ENCODE measurements at regions not wholly inside any gene's neighbourhood (a gene's known extent, or its start where the extent isn't known, plus 50 kb on each side); places are given as distances from the start of the nearest gene placed in this dataset.

DNA sequence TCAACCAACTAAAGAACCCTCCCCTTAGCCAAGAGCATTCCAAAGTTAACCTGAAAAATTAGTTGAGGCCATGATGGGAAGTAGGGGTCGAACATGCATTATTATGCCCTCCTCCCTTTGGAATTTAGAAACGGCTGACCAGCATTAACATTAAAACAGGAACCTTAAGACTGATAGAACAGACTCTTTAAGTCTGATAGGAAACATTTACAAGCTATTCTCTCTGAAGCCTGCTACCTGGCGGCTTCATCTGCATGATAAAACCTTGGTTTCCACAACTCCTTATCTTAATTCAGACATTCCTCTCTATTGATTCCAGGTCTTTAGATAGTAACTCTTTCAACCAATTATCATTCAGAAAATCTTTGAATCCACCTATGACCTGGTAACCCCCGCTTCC is 331.0 kb downstream of the CGGBP1 start:
- TF ChIP-seq, protein P1, sequence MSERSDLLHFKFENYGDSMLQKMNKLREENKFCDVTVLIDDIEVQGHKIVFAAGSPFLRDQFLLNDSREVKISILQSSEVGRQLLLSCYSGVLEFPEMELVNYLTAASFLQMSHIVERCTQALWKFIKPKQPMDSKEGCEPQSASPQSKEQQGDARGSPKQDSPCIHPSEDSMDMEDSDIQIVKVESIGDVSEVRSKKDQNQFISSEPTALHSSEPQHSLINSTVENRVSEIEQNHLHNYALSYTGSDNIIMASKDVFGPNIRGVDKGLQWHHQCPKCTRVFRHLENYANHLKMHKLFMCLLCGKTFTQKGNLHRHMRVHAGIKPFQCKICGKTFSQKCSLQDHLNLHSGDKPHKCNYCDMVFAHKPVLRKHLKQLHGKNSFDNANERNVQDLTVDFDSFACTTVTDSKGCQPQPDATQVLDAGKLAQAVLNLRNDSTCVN (CRISPR knock-in tag; IDR thresholded peaks at IDR 0.05): no peak
- TF ChIP-seq HMG20B (CRISPR knock-in tag; IDR thresholded peaks at IDR 0.05): no peak
- no peak for TF ChIP-seq ZNF695 (CRISPR knock-in tag; IDR thresholded peaks at IDR 0.05)
- TF ChIP-seq NFATC3 (IDR thresholded peaks at IDR 0.05): no peak
- no peak for TF ChIP-seq ZNF146 (CRISPR knock-in tag; IDR thresholded peaks at IDR 0.05; ENCODE audit: unreplicated experiment)
- no peak for TF ChIP-seq SP2 (IDR thresholded peaks at IDR 0.05; ENCODE audit: extremely low read depth, low read depth, low read length, poor library complexity, severe bottlenecking)
- TF ChIP-seq RBM17 (IDR thresholded peaks at IDR 0.05; ENCODE audit: borderline replicate concordance, low read depth, low read length): no peak
- TF ChIP-seq, protein P2, sequence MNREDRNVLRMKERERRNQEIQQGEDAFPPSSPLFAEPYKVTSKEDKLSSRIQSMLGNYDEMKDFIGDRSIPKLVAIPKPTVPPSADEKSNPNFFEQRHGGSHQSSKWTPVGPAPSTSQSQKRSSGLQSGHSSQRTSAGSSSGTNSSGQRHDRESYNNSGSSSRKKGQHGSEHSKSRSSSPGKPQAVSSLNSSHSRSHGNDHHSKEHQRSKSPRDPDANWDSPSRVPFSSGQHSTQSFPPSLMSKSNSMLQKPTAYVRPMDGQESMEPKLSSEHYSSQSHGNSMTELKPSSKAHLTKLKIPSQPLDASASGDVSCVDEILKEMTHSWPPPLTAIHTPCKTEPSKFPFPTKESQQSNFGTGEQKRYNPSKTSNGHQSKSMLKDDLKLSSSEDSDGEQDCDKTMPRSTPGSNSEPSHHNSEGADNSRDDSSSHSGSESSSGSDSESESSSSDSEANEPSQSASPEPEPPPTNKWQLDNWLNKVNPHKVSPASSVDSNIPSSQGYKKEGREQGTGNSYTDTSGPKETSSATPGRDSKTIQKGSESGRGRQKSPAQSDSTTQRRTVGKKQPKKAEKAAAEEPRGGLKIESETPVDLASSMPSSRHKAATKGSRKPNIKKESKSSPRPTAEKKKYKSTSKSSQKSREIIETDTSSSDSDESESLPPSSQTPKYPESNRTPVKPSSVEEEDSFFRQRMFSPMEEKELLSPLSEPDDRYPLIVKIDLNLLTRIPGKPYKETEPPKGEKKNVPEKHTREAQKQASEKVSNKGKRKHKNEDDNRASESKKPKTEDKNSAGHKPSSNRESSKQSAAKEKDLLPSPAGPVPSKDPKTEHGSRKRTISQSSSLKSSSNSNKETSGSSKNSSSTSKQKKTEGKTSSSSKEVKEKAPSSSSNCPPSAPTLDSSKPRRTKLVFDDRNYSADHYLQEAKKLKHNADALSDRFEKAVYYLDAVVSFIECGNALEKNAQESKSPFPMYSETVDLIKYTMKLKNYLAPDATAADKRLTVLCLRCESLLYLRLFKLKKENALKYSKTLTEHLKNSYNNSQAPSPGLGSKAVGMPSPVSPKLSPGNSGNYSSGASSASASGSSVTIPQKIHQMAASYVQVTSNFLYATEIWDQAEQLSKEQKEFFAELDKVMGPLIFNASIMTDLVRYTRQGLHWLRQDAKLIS (CRISPR knock-in tag; IDR thresholded peaks at IDR 0.05): no peak
- TF ChIP-seq ZBED1 (IDR thresholded peaks at IDR 0.05): no peak
- TF ChIP-seq MCM2 (IDR thresholded peaks at IDR 0.05; ENCODE audit: low read depth): no peak
- no peak for TF ChIP-seq ZBTB17 (CRISPR knock-in tag; IDR thresholded peaks at IDR 0.05)
- no peak for TF ChIP-seq ZKSCAN1 (IDR thresholded peaks at IDR 0.05; ENCODE audit: low read depth, low read length)
- TF ChIP-seq SAFB (IDR thresholded peaks at IDR 0.05; ENCODE audit: borderline replicate concordance, low read depth, low read length): no peak
- no peak for TF ChIP-seq TOE1 (IDR thresholded peaks at IDR 0.05; ENCODE audit: borderline replicate concordance)
- no peak for TF ChIP-seq TOE1 (CRISPR knock-in tag; IDR thresholded peaks at IDR 0.05; ENCODE audit: borderline replicate concordance, low read depth)
- no peak for TF ChIP-seq JUNB (CRISPR knock-in tag; conservative IDR thresholded peaks at IDR 0.05)
- no peak for TF ChIP-seq CTBP1 (IDR thresholded peaks at IDR 0.05; ENCODE audit: borderline replicate concordance)
- no peak for TF ChIP-seq FOXP1 (CRISPR knock-in tag; IDR thresholded peaks at IDR 0.05)
- TF ChIP-seq, protein P3, sequence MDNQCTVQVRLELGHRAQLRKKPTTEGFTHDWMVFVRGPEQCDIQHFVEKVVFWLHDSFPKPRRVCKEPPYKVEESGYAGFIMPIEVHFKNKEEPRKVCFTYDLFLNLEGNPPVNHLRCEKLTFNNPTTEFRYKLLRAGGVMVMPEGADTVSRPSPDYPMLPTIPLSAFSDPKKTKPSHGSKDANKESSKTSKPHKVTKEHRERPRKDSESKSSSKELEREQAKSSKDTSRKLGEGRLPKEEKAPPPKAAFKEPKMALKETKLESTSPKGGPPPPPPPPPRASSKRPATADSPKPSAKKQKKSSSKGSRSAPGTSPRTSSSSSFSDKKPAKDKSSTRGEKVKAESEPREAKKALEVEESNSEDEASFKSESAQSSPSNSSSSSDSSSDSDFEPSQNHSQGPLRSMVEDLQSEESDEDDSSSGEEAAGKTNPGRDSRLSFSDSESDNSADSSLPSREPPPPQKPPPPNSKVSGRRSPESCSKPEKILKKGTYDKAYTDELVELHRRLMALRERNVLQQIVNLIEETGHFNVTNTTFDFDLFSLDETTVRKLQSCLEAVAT (IDR thresholded peaks at IDR 0.05): no peak
- no peak for FAIRE-seq
- no TSS peak for BruUV-seq (replicated peaks)

More for the DNA sequence above, 331.0 kb downstream of the CGGBP1 start:
- Histone ChIP-seq H3K4me1 (replicated peaks in 1 of 2; ENCODE audit: control insufficient read depth in 2 of 2, insufficient read depth in 2 of 2, low read length in 2 of 2) (no peaks in the 10 kb centered on the region), H2AFZ (ENCODE audit: low read depth, low read length) (no peak overlapping the region), H3K27me3 (ENCODE audit: control insufficient read depth in 2 of 2, insufficient read depth in 2 of 2, low read length in 2 of 2) (no peaks in the 10 kb centered on the region), H3K27ac (ENCODE audit: extremely low read depth, low read depth, low read length) (no peak overlapping the region), H3K36me3 (ENCODE audit: control insufficient read depth, insufficient read depth, low read length) (no peaks in the 10 kb centered on the region), H3K9ac (ENCODE audit: insufficient read depth in 1 of 2, low read depth in 2 of 2, low read length in 2 of 2) (no peak overlapping the region), H3K9me1 (ENCODE audit: control insufficient read depth, insufficient read depth, low read length) (no peaks in the 10 kb centered on the region), H3K4me2 (ENCODE audit: insufficient read depth, low read length) (no peak overlapping the region), H3K4me3 (no peak overlapping the region), H3K79me2 (ENCODE audit: control insufficient read depth, insufficient read depth, low read length) (no peaks in the 10 kb centered on the region), H4K20me1 (replicated peaks; ENCODE audit: control insufficient read depth, insufficient read depth, low read length) (no peaks in the 10 kb centered on the region), H3K9me3 (replicated peaks; ENCODE audit: control insufficient read depth, insufficient read depth, low read depth, low read length) (no peaks in the 10 kb centered on the region)
- 19% methylated on average over 4 of the region's 4 CpGs for WGBS (ENCODE audit: insufficient coverage, low coverage, missing lambda C conversion rate)
- intact Hi-C loops (cut with micrococcal nuclease): no loop called here
- ChIA-PET POLR2A (interaction anchor here (0.6 kb wide), 1 partner anchor 441 kb away, joined by 6 read pairs; no protein-coding TSS in a partner anchor), CTCF (ENCODE audit: low intra/inter-chr PET ratio) (no interaction called here)
- DNase-seq (ENCODE audit: extremely low read depth in 1 of 4, low spot score in 3 of 4) (no peak), ATAC-seq (no peak)
- in situ Hi-C loops (cut with MboI): no loop called here
